ENCODE measurements at regions not wholly inside any gene's neighbourhood (a gene's known extent, or its start where the extent isn't known, plus 50 kb on each side); places are given as distances from the start of the nearest gene placed in this dataset.

GRCh38 chr5:73339051-73339575 lies 109.5 kb downstream of the FOXD1 start:
- no peak for DNase-seq (ENCODE audit: low read depth)

- peak; percentile 28 for DNase-seq (ENCODE audit: low read depth)
These were observed 110.1 kb downstream of the FOXD1 start for GRCh38 chr5:73338256-73339050.

- DNase-seq (ENCODE audit: low read depth) = no peak
These were observed 110.9 kb downstream of the FOXD1 start for GRCh38 chr5:73337586-73338255.

- no peak for DNase-seq (ENCODE audit: low read depth)
These were observed 112.2 kb downstream of the FOXD1 start for GRCh38 chr5:73336366-73336765.

GRCh38 chr5:73333944-73334703 lies 114.5 kb downstream of the FOXD1 start:
- no peak for DNase-seq (ENCODE audit: low read depth)

GRCh38 chr5:73330613-73331012 lies 118.0 kb downstream of the FOXD1 start:
- DNase-seq (ENCODE audit: low read depth) = no peak

GRCh38 chr5:73328640-73329039 lies 119.9 kb downstream of the FOXD1 start:
- DNase-seq (ENCODE audit: low read depth) = no peak

- peak; percentile 92 for DNase-seq (ENCODE audit: low read depth)
These were observed 120.6 kb downstream of the FOXD1 start for GRCh38 chr5:73327908-73328455.

- no peak for DNase-seq (ENCODE audit: low read depth)
These were observed 123.0 kb downstream of the FOXD1 start for GRCh38 chr5:73325546-73325945.

GRCh38 chr5:73323466-73323865 lies 125.1 kb downstream of the FOXD1 start:
- DNase-seq (ENCODE audit: low read depth) = no peak

GRCh38 chr5:73322437-73323076 lies 126.0 kb downstream of the FOXD1 start:
- DNase-seq (ENCODE audit: low read depth) = no peak

- peak; percentile 98 for DNase-seq (ENCODE audit: low read depth)
These were observed 126.7 kb downstream of the FOXD1 start for GRCh38 chr5:73321757-73322436.

- peak; percentile 26 for DNase-seq (ENCODE audit: low read depth)
These were observed 129.5 kb downstream of the FOXD1 start for GRCh38 chr5:73319036-73319435.

- DNase-seq (ENCODE audit: low read depth) = peak; percentile 32
These were observed 130.3 kb downstream of the FOXD1 start for GRCh38 chr5:73318308-73318719.

GRCh38 chr5:73317523-73317922 lies 131.1 kb downstream of the FOXD1 start:
- peak; percentile 38 for DNase-seq (ENCODE audit: low read depth)

GRCh38 chr5:73314395-73315257 lies 134.0 kb downstream of the FOXD1 start:
- DNase-seq (ENCODE audit: low read depth) = no peak

GRCh38 chr5:73312872-73313510 lies 135.6 kb downstream of the FOXD1 start:
- peak; percentile 20 for DNase-seq (ENCODE audit: low read depth)

GRCh38 chr5:73312146-73312871 lies 136.3 kb downstream of the FOXD1 start:
- peak; percentile 96 for DNase-seq (ENCODE audit: low read depth)

Measured in M059J (cell line).